ENCODE measurements at regions not wholly inside any gene's neighbourhood (a gene's known extent, or its start where the extent isn't known, plus 50 kb on each side); places are given as distances from the start of the nearest gene placed in this dataset.

DNA sequence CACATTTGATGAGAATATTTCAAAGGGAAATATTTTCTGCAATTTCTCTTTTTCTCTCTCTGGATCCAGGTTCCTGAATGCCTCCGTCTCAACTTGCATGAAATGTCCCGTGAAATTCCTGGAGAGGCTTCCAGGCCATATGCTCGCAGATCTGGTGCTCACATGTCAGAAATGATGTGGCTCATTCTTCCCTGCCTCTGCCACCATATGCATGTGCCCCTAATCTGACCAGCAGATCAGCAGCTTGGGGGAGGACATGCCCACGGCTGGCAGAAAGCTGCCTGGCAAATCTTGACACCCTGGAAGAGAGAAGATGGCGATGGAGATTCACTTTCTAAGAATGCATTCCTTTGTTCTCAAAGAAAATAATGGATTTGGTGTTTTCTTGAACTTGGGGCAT is 490.7 kb downstream of the RPS24 start:
- Histone ChIP-seq H3K4me1 (ENCODE audit: control insufficient read depth in 1 of 2, insufficient read depth in 2 of 2, low read depth in 1 of 2, low read length in 1 of 2) (peaks cover 5 to 24% of the 10 kb centered on the region in 2 experiments; a peak in 3 of 4 replicates), H2AFZ (ENCODE audit: low read depth) (no peak overlapping the region), H3K27ac (ENCODE audit: low read depth in 2 of 2, low read length in 1 of 2) (peak overlapping the region in 1 of 2 experiments; percentile 81; a peak in 2 of 4 replicates), H3K9ac (no peak overlapping the region), H3K79me2 (ENCODE audit: insufficient read depth) (no peaks in the 10 kb centered on the region), H3K36me3 (replicated peaks in 1 of 2; ENCODE audit: control insufficient read depth in 1 of 2, insufficient read depth in 2 of 2, low read length in 1 of 2) (no peaks in the 10 kb centered on the region), H3K4me2 (no peak overlapping the region), H4K20me1 (ENCODE audit: insufficient read depth) (no peaks in the 10 kb centered on the region), H3F3A (replicated peaks; ENCODE audit: insufficient read depth) (no peaks in the 10 kb centered on the region), H3K27me3 (ENCODE audit: insufficient read depth) (no peaks in the 10 kb centered on the region), H3K9me3 (no peaks in the 10 kb centered on the region), H3K4me3 (ENCODE audit: low read depth in 2 of 2, low read length in 1 of 2) (no peak overlapping the region), H3K9me2 (no peaks in the 10 kb centered on the region)
- WGBS (ENCODE audit: low lambda C conversion rate), result 63% methylated on average over 5 of the region's 5 CpGs
- CTCF ChIA-PET, result interaction anchor here (1.5 kb wide), 1 partner anchor 671 kb away, joined by 4 read pairs; no protein-coding TSS in a partner anchor
- TF ChIP-seq EP300 (IDR thresholded peaks at IDR 0.05; ENCODE audit: borderline replicate concordance in 1 of 2, low read depth in 1 of 2, low read length in 1 of 2), result peak in 1 of 2 experiments; percentile 80; a peak in 1 of 4 replicates
- TF ChIP-seq GATA2 (CRISPR knock-in tag; IDR thresholded peaks at IDR 0.05), result peak; percentile 97
- no peak for TF ChIP-seq MEF2A (IDR thresholded peaks at IDR 0.05; ENCODE audit: borderline replicate concordance, low read depth)
- TF ChIP-seq CHD2 (IDR thresholded peaks at IDR 0.05; ENCODE audit: low read length, partially characterized antibody), result peak; percentile 64
- TF ChIP-seq RCOR1 (IDR thresholded peaks at IDR 0.05; ENCODE audit: low read length), result peak; percentile 93
- TF ChIP-seq RAD21 (IDR thresholded peaks at IDR 0.05; ENCODE audit: low read length), result peak; percentile 35
- TF ChIP-seq TCF12 (IDR thresholded peaks at IDR 0.05), result peak; percentile 44
- no peak for TF ChIP-seq GABPA (IDR thresholded peaks at IDR 0.05; ENCODE audit: low read depth)
- peak; percentile 77; the same call in 1 of the 2 replicates for TF ChIP-seq MXI1 (IDR thresholded peaks at IDR 0.05; ENCODE audit: low read depth, low read length)
- TF ChIP-seq, protein P1, sequence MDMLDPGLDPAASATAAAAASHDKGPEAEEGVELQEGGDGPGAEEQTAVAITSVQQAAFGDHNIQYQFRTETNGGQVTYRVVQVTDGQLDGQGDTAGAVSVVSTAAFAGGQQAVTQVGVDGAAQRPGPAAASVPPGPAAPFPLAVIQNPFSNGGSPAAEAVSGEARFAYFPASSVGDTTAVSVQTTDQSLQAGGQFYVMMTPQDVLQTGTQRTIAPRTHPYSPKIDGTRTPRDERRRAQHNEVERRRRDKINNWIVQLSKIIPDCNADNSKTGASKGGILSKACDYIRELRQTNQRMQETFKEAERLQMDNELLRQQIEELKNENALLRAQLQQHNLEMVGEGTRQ (IDR thresholded peaks at IDR 0.05; ENCODE audit: borderline replicate concordance, low read depth, low read length), result no peak
- TF ChIP-seq FOSL2 (IDR thresholded peaks at IDR 0.05; ENCODE audit: borderline replicate concordance, low read depth), result no peak
- DNase-seq, result peak; percentile 55
- POLR2A ChIA-PET, result interaction anchor here (2.2 kb wide), 1 partner anchor 91 kb away, joined by 5 read pairs; no protein-coding TSS in a partner anchor

DNA sequence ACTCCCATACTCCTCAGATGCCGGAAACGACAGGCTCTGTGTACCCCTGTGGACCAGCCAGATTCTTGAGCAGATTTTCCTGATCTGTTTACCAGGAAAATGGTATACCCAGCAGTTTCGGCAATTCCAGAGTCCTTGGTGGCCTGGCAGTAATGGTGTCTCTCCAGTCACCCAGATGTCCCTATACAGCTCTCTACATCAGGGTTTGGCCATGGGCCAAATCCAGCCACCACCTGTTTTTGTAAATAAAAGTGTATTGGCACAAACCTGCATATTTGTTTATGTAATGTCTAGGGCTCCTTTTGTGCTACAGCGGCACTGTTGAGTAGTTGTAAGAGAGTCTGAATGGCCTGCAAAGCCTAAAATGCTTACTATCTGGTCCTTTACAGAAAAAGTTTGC is 491.3 kb downstream of the RPS24 start:
- WGBS (ENCODE audit: low lambda C conversion rate), result 76% methylated on average over 3 of the region's 4 CpGs
- DNase-seq, result no peak
- H3F3A ChIP-seq (replicated peaks; ENCODE audit: insufficient read depth), result no peaks in the 10 kb centered on the region
- no peak overlapping the region for H2AFZ ChIP-seq (ENCODE audit: low read depth)
- no peak overlapping the region for H3K9ac ChIP-seq
- H3K27me3 ChIP-seq (ENCODE audit: insufficient read depth), result no peaks in the 10 kb centered on the region
- H3K27ac ChIP-seq (ENCODE audit: low read depth in 2 of 2, low read length in 1 of 2), result peak overlapping the region in 1 of 2 experiments; percentile 81; a peak in 2 of 4 replicates
- no peak overlapping the region for H3K4me3 ChIP-seq (ENCODE audit: low read depth in 2 of 2, low read length in 1 of 2)
- peaks cover 5 to 24% of the 10 kb centered on the region in 2 experiments; a peak in 3 of 4 replicates for H3K4me1 ChIP-seq (ENCODE audit: control insufficient read depth in 1 of 2, insufficient read depth in 2 of 2, low read depth in 1 of 2, low read length in 1 of 2)
- no peaks in the 10 kb centered on the region for H3K9me3 ChIP-seq
- CTCF ChIA-PET, result interaction anchor here (1.5 kb wide), 1 partner anchor 671 kb away, joined by 4 read pairs; no protein-coding TSS in a partner anchor
- no peaks in the 10 kb centered on the region for H4K20me1 ChIP-seq (ENCODE audit: insufficient read depth)
- H3K79me2 ChIP-seq (ENCODE audit: insufficient read depth), result no peaks in the 10 kb centered on the region
- no peak overlapping the region for H3K4me2 ChIP-seq
- no peaks in the 10 kb centered on the region for H3K36me3 ChIP-seq (replicated peaks in 1 of 2; ENCODE audit: control insufficient read depth in 1 of 2, insufficient read depth in 2 of 2, low read length in 1 of 2)
- no peaks in the 10 kb centered on the region for H3K9me2 ChIP-seq
- no peak for TF ChIP-seq RAD21 (IDR thresholded peaks at IDR 0.05; ENCODE audit: low read length)
- TF ChIP-seq, protein P2, sequence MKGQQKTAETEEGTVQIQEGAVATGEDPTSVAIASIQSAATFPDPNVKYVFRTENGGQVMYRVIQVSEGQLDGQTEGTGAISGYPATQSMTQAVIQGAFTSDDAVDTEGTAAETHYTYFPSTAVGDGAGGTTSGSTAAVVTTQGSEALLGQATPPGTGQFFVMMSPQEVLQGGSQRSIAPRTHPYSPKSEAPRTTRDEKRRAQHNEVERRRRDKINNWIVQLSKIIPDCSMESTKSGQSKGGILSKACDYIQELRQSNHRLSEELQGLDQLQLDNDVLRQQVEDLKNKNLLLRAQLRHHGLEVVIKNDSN (IDR thresholded peaks at IDR 0.05; ENCODE audit: borderline replicate concordance, low read depth), result no peak
- POLR2A ChIA-PET, result interaction anchor here (2.2 kb wide), 1 partner anchor 91 kb away, joined by 5 read pairs; no protein-coding TSS in a partner anchor
